Coronary artery (tissue), 2 donors: ENCODE measurements at regions not wholly inside any gene's neighbourhood (a gene's known extent, or its start where the extent isn't known, plus 50 kb on each side); places are given as distances from the start of the nearest gene placed in this dataset.
A peak's percentile ranks its signal among the peaks of the same experiment; 100 is the strongest.

ENCODE experiments used
- DNase-seq: peaks from one replicate; pipeline ENCODE4 v3.0.0-alpha.2; 2017; ENCODE audit warnings: low spot score
- H3K27ac ChIP-seq, 2 donors: fragments of 200-600 bp; sonication (generic); one replicate each; pipeline ENCODE4 v1.5.1; 2016 to 2019
- H3K4me3 ChIP-seq: fragments of 200-600 bp; sonication (generic); 2 replicates; pipeline ENCODE4 v1.5.1; 2016; ENCODE audit warnings: mild to moderate bottlenecking, moderate library complexity
- TF ChIP-seq, protein P1 (sequence below): fragments of 200-600 bp; sonication (generic); IDR thresholded peaks from one replicate; pipeline ENCODE4 v1.5.1; 2019; ENCODE audit warnings: antibody characterized with exemption

DNA sequence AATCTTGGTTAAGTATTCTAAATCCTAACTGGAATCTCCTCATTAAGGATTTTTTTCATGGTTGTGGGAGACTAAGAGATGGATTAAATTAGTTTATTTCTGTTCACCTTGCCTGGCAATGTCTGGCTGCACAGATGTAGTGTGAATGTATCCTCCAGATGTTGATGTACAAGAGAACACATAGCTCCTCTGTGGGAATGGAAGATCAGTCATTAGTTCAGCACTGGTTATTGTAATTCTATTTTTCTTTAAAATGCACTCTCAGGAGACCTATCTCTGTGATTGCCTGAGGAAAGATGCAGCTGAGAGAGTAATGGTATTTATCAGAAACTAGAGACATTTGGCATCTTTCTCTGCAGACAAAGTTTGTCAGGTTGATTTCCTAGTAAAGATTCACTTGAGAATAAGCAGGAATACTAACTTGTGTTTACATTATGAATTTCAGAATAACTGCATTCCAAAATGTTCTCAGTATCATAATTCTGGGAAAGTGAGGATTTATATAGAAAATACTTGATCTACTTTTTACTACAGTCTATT, 178.6 kb downstream of the GIPC2 start:
- TF ChIP-seq, protein P1, sequence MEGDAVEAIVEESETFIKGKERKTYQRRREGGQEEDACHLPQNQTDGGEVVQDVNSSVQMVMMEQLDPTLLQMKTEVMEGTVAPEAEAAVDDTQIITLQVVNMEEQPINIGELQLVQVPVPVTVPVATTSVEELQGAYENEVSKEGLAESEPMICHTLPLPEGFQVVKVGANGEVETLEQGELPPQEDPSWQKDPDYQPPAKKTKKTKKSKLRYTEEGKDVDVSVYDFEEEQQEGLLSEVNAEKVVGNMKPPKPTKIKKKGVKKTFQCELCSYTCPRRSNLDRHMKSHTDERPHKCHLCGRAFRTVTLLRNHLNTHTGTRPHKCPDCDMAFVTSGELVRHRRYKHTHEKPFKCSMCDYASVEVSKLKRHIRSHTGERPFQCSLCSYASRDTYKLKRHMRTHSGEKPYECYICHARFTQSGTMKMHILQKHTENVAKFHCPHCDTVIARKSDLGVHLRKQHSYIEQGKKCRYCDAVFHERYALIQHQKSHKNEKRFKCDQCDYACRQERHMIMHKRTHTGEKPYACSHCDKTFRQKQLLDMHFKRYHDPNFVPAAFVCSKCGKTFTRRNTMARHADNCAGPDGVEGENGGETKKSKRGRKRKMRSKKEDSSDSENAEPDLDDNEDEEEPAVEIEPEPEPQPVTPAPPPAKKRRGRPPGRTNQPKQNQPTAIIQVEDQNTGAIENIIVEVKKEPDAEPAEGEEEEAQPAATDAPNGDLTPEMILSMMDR, result no peak
- Histone ChIP-seq H3K27ac (no peak overlapping the region), H3K4me3 (no peak overlapping the region)
- no peak for DNase-seq

DNA sequence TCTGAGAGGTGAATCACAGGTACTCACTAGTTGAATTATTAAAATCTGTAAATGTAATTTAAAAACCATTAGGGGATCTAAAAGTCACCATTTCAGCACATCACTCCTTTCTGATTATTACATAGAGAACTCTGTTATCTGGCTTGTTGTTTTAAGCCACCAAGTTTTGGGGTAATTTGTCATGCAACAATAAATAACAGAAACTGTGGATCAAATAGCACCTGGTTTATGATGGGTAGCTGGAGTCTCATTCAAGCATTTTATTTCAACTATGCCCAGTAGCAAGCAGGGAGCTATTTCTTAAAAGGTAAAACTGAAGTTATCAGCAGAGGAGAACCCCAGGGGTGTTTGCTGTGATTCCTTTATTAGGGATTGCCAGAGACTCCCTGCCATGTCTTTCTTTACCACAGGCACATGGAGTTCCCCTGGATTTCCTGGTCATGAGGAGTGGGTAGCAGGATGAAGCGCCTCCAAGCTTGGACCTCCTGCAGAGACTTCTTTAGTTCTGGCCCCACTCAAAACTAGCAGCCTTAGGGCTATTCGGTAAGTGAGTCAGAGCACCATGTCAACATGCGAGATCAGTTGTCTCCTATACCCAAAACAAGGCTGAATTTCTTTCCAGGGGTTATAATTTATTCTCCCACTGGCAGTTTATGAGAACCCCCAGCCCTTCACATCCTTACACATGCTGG, 179.2 kb downstream of the GIPC2 start:
- no peak overlapping the region for H3K27ac ChIP-seq
- TF ChIP-seq, protein P1, result no peak
- DNase-seq, result no peak
- no peak overlapping the region for H3K4me3 ChIP-seq

DNA sequence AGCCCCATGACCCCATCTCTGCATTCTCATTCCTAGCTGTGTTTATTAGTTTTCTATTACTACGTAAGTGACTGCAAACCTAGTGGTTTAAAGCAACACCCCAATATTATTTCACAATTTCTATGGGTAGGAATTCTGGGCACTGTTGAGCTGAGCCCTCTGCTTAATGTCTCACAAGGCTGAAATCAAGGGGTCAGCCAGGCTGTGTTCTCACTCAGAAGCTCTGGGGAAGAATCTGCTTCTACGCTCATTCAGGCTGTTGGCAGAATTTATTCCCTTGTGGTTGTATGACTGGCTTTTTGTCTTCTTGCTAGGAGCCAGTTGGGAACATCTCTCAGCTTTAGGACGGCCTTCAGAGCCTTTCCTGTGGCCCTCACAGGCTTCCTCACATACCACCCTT, 181.0 kb downstream of the GIPC2 start:
- no peak for DNase-seq
- H3K27ac ChIP-seq, result peak overlapping the region in 1 of 2 donors; percentile 10
- TF ChIP-seq, protein P1, result no peak
- no peak overlapping the region for H3K4me3 ChIP-seq

DNA sequence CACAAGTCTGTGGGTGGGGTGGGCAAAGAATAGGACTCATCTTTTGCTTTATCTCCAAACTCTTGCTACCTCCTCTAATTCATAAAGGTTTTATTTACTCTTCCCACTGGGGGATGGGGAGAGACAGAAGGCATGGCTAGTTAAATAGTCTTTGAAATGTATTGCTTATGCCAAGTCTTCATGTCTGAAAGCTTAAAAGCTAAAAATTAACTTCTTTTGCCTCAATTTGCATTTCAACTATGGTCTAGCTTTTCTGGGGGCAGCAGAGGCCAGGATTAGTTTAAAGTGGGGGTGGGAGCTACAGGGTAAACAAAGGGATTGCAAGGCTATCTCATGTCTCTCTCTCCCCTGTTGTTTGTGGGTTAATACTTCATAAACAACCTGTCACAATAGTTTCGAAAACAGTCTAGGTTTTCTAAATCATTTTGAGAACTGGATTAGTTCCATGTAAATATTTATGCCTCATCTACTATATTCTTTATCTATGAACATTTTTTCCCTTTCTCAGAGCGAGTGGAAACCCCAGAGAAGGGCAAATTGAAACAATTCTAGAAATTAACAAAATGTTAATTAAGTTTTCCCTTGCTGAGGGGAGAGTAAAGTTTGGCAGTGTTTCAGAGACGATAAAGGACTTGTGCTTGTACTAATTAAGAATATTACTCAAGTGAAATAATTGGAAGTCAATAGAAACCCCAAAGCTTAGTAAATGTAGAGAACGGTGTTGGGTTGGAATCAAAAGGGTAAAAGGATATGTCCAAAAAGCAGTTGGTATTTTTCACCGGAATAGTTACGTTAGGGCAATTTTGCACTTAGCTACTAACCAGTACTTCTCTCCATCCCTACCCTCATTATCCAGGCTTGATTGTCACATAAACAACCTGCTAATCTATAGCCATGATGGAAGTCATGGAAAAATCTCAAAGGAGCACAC, 182.2 kb downstream of the GIPC2 start:
- Histone ChIP-seq H3K4me3 (no peak overlapping the region), H3K27ac (no peak overlapping the region)
- DNase-seq, result no peak
- TF ChIP-seq, protein P1, result no peak

DNA sequence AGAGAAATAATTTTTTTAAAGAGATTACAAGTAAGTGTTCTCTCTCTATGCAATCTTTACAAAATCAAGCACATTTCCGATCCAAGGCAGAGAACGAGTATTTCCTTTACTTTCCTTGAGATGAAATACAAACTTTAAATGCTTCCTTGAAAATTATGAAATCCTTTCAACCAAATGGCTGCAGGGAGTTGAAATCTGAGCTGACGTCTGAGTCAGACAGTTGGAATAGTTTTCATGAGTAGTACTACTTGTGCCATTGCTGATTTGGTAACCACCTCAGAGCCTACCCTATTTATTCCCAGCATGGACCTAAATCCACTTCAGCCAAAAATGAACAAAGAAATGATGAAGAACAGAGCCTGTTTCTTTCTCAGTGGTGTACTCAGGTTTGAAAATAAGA, 183.6 kb downstream of the GIPC2 start:
- TF ChIP-seq, protein P1, result no peak
- DNase-seq, result no peak
- Histone ChIP-seq H3K27ac (no peak overlapping the region), H3K4me3 (no peak overlapping the region)

DNA sequence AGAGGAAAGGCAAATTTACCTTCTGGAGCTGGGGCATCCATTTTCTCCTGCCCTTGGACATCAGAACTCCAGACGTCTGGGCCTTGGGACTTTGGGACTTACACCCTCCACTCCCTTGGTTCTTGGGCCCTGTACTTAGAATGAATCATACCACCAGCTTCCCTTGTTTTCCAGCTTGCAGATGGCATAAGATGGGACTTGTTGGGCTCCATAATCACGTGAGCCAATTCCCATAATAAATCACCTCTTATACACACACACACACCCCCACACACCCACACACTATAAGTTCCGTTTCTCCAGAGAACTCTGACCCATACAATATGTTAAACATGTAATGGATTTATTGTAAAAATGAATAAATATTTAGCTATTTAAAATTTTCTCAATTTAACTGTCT, 185.7 kb downstream of the GIPC2 start:
- TF ChIP-seq, protein P1, result no peak
- Histone ChIP-seq H3K4me3 (no peak overlapping the region), H3K27ac (no peak overlapping the region)
- no peak for DNase-seq
